AG04449 (cell line): ENCODE measurements at regions not wholly inside any gene's neighbourhood (a gene's known extent, or its start where the extent isn't known, plus 50 kb on each side); places are given as distances from the start of the nearest gene placed in this dataset.

ENCODE experiments used
- CTCF ChIA-PET: fragments of 350-600 bp; formaldehyde crosslinking; extraction: SDS; loops from one replicate; lab custom pipeline; 2021; ENCODE audit warnings: antibody characterized with exemption; lab: Yijun Ruan, JAX
- POLR2A ChIA-PET: fragments of 400-600, 350-600 bp; formaldehyde crosslinking; extraction: SDS; loops from one replicate; lab custom pipeline; 2020; ENCODE audit warnings: antibody characterized with exemption, inconsistent platforms; lab: Yijun Ruan, JAX
- DNase-seq: peaks from one replicate; pipeline ENCODE4 v3.0.0-alpha.2; 2010; ENCODE audit warnings: low read depth, low spot score
- H3K4me3 ChIP-seq: 2 replicates; pipeline ENCODE4 v1.5.1; 2011; ENCODE audit warnings: low read depth, mild to moderate bottlenecking, control low read depth, low read length
- TF ChIP-seq, protein P1 (sequence below): IDR thresholded peaks from one replicate; pipeline ENCODE4 v1.5.1; 2011; ENCODE audit warnings: mild to moderate bottlenecking, moderate library complexity, low read length, control low read depth, inconsistent platforms; ENCODE audit not compliant: insufficient read depth; ENCODE audit errors: missing control alignments

DNA sequence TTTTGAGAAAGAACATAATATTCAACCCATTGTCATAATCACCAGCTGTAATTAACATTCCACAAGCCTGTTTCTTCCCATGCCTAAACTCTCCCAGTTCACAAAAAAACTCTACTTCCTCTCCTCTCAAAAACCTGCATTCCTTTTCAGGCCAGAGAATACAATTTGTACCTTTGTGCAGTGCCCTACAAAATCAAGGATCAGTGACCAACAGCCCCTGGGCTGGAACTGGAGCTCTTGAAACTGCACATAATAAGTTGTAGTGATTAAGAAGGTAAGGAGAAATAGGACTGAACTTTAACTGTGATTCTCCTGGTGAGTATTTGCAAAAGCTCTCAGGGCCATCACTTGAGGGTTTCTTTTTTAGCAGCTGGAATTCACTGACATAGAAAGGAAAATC lies 472.7 kb downstream of the RFC3 start:
- no peak overlapping the region for H3K4me3 ChIP-seq
- ChIA-PET POLR2A (no interaction called here), CTCF (no interaction called here)
- TF ChIP-seq, protein P1, sequence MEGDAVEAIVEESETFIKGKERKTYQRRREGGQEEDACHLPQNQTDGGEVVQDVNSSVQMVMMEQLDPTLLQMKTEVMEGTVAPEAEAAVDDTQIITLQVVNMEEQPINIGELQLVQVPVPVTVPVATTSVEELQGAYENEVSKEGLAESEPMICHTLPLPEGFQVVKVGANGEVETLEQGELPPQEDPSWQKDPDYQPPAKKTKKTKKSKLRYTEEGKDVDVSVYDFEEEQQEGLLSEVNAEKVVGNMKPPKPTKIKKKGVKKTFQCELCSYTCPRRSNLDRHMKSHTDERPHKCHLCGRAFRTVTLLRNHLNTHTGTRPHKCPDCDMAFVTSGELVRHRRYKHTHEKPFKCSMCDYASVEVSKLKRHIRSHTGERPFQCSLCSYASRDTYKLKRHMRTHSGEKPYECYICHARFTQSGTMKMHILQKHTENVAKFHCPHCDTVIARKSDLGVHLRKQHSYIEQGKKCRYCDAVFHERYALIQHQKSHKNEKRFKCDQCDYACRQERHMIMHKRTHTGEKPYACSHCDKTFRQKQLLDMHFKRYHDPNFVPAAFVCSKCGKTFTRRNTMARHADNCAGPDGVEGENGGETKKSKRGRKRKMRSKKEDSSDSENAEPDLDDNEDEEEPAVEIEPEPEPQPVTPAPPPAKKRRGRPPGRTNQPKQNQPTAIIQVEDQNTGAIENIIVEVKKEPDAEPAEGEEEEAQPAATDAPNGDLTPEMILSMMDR, result no peak
- DNase-seq, result no peak

DNA sequence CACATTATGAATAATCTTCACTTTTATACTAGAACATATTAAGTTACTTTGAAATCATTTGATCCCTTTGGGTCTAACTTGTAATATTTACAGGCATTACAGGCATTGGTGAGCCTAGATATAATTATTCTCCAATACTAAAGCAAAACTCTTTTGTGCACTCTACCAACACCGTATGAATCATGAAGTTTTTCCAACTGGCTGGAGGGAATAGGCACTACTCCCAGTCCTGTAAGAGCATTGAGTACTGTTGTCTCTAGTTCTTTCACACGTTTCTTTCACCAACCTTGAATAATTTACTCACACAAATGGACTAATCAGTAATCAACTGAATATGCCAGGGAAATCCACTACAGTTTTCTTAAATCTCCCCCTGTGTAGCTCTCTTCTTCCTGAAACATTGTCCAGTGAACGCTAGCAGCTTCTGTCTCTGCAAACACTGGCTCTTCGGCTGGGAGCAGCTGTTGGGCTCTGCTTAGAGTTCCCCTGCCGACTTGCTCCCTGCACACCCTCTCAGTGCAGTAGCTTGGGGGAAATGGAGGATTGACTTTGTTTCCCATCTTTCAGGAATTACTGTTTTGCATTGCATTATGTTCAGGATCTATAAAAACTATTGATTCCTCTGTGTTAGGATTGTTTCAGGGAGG lies 476.7 kb downstream of the RFC3 start:
- ChIA-PET POLR2A (no interaction called here), CTCF (no interaction called here)
- H3K4me3 ChIP-seq, result no peak overlapping the region
- TF ChIP-seq, protein P1, result no peak
- DNase-seq, result no peak

DNA sequence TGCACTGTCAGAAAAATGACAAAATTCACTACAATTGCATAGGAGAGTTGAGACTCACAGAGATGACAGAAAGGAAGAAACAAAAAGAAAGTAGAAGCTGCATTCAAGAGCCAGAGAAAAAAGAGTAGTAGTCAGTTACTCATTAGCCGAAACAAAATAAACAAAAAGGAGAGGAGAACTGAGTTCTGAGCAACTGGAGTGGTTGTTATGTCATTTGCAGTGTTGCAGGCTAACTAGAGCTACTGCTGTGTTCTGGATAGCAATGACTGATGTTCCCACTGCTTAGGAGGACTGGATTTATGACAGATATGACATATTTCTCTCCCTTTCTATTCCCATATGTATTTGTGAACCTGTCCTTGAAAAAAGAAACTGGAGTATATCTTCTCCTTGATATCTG lies 482.6 kb downstream of the RFC3 start:
- CTCF ChIA-PET, result no interaction called here
- H3K4me3 ChIP-seq, result no peak overlapping the region
- DNase-seq, result no peak
- POLR2A ChIA-PET, result no interaction called here
- TF ChIP-seq, protein P1, result no peak

DNA sequence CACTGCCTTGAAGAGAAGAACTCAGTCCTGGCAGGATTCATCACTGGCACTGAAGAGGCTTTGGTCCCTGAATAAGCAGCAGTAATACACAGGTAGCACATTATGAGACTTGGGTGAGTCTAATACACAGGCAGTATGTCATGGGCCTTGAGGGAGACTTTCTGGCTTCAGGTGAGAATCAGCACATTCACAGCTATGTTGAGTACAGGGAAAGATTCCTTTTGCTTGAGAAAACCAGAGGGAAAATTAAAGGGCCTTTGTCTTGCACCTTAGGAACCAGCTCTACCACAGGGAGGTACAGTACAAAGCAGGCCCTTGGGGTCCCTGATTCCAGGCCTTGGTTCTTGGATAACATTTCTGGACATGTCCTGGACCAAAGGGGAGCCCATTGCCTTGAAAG lies 484.6 kb downstream of the RFC3 start:
- H3K4me3 ChIP-seq, result no peak overlapping the region
- TF ChIP-seq, protein P1, result no peak
- no peak for DNase-seq
- POLR2A ChIA-PET, result no interaction called here
- CTCF ChIA-PET, result no interaction called here

DNA sequence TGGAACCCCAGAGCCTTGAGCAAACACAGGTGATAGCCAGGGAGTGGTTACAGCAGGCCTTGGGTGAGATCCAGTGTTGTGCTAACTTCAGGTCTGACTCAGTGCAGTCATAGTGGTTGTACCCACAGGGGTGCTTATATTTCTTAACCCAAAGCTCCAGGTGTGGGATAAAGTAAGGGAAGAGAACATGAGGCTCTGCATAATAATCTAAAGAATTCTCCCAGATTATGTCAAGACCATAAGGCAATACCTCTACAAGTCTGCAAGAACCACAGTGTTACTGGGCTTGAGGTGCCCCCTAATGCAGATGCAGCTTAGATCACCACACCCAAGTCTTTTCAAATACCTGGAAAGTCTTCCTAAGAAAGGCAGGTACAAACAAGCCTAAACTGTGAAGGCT lies 485.4 kb downstream of the RFC3 start:
- no peak overlapping the region for H3K4me3 ChIP-seq
- POLR2A ChIA-PET, result no interaction called here
- TF ChIP-seq, protein P1, result no peak
- CTCF ChIA-PET, result no interaction called here
- no peak for DNase-seq

DNA sequence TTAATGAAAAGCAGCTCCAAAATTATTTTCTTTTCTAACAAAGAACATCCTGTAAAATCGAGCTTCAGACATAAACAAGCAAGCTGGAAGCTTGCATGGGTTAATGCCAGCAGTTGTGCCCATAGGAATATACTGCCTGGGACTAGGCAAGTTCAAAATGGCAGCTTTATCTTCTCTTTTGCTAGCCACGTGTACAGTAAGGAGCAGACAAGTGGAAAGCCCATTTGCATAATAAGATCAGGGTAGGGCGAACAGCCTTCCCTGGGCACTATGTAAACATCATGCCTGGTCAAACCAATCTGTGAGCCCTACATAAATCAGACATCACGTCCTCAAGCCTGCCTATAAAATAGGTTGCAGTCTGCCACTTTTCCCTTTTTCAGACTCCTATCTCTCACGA lies 489.7 kb downstream of the RFC3 start:
- TF ChIP-seq, protein P1, result no peak
- POLR2A ChIA-PET, result no interaction called here
- CTCF ChIA-PET, result no interaction called here
- no peak overlapping the region for H3K4me3 ChIP-seq
- DNase-seq, result no peak
